GM21786 (cell line): ENCODE measurements at regions not wholly inside any gene's neighbourhood (a gene's known extent, or its start where the extent isn't known, plus 50 kb on each side); places are given as distances from the start of the nearest gene placed in this dataset.
"Not testable (repeated sequence)": the region's sequence is repeated elsewhere in the genome, so short reads cannot be mapped to it uniquely, and the experiment has no call there.

Experiments
- ATAC-seq: cut with Tn5 transposase; IDR thresholded peaks from one replicate; pipeline ENCODE4 v1.9.1; 2021; ENCODE audit not compliant: unreplicated experiment

DNA sequence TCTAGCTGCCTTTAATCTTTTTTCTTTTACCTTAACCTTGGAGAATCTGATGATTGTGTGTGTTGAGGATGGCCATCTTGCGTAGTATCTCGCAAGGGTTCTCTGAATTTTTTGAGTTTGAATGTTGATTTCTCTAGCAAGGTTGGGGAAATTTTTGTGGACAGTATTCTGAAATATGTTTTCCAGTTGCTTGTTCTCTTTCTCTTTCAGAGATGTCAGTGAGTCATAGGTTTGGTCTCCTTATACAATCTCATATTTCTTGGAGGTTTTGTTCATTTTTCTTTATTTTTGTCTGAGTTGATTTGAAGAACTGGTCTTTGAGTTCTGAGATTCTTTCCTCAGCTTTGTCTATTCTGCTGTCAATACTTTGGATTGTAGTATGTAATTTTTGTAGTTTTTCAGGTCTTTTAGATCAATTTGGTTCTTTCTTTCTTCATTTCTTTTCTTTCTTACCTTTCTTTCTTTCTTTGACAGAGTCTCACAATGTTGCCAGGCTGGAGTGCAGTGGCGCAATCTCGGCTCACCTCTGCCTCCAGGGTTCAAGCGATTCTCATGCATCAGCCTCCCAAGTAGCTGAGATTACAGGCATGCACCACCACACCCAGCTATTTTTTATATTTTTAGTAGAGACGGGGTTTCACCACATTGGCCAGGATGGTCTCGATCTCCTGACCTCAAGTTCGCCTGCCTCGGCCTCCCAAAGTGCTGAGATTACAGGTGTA lies 366.4 kb upstream of the RASGRP1 start:
- no peak for ATAC-seq

DNA sequence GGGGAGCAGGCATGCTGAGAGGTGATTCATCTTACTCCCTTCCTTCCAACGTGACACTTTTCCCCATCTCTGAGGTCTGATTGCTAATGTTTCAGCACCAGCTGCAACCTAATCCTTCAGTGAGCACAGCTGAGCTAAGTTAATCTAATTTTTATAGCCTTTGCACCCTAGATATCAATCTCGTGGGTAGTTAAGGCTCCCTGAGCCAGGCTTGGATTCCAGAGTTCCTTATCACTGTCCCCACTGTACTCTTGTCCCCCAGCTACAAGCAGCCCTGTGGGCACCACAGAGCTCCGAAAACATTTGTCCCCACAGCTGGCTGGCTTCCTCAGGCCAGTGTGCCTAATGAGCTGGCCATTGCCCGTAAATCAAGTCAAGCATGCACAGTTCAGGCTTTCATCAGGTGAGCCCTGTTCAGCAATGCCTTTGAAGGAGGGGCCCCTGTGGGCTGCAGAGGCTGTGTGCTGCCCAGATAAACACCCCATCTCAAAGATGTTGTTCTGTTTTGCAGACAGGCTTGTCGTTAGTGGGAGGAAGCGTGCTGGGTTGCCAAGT lies 376.9 kb upstream of the RASGRP1 start:
- ATAC-seq, result no peak

DNA sequence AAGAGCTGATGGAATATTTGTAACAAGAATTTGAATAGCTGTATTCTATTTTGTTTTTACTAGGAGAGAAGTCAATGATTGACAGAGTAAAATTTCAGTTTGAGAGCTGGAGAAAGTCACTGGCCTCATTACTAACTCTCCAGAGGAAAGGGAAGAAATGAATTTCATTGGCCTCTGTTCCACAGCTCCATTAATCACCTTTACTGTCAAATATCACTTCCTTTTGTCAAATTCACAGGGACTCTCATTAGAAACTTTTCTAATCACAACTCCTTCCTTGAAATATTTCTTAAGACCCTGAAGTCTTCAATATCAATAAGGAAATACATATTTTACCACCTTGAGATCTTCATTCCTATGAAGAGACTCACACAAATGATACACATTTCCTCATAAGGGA lies 379.9 kb upstream of the RASGRP1 start:
- no peak for ATAC-seq

DNA sequence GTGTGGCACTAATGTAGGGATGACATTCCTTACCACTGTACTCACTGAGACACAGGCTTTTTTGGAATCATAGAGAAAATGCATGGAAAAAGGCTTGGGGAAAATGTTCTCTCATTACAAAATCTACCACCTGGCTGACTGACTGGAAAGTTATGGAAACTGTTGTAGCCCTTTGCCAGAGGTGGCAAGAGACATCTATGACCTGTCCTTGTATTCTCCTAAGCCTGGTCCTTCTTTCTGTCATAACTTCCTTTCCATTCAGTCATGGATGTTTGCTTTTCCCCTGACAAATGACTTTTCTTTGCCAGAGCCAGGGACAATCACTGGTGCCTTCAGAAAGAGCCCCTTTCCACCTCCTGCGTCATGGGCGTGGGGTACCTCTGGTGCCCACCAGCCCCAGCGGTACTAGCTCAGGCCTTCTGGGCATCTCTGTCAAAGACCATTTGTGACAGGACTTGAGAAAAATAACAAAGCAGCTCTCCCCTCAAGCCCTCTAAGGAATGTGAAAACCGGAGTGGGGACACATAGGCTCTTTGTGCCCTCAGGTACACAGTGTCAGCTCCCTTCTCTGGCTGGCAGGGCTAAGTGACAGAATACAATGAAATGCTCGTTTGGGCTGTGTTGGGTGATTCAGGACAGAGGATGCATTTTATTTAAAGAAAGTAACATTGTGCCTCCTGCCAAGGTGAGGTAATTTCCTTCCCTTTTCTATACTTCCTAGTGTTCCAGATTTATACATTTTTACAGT lies 381.1 kb upstream of the RASGRP1 start:
- no peak for ATAC-seq

DNA sequence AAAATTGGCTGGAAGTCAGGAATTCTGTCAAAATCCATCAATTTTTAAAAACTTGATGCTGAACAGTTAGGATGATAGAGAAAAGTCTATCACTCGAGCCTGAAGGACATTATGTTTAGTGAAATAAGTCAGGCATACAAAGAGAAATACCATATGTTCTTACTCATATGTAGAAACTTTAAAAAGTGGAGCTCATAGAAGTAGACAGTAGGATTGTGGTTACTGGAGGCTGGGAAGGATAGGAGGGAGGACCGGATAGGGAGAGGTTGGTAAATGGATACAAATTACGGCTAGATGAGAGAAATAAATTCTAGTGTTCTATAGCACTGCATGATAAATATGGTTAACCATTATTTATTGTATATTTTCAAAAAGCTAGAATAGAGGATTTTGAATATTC lies 389.5 kb upstream of the RASGRP1 start:
- no peak for ATAC-seq

DNA sequence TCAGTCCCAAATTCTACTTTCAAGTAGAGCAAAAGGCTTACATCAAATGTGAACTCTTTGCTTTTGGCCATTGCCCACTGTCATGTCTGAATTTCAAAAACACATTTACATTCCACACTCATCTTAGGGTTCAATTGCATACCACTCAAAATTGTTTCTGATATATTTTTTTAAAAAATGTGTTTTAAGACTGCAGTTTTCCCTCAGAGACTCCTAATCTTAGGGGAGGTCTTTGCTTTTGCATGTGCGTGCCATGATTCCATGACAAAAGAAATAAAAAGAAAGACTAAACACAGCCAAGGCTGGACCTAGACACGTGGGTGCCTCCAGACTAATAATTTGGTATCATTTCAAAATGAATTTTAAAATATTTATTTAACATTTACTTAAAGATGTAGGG lies 396.8 kb upstream of the RASGRP1 start:
- no peak for ATAC-seq

DNA sequence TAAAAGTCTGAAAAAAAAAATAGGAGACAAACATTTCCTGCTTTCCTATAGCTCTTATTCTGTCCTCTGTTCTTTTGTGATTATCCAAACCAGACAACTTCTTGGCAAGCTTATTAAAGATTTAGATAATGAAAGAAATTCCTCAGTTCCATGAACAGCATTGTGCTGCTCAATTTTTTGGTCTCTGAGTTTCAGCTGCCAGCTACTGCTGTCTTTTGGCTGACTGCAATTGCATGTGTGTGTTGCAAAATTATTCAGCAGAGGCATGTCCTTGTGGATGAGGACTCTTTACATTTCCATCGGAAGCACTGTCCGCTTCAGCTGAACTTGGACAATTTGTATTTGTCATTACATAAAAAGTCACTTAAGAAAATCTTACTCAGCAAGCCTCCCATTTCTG lies 397.3 kb upstream of the RASGRP1 start:
- no peak for ATAC-seq

DNA sequence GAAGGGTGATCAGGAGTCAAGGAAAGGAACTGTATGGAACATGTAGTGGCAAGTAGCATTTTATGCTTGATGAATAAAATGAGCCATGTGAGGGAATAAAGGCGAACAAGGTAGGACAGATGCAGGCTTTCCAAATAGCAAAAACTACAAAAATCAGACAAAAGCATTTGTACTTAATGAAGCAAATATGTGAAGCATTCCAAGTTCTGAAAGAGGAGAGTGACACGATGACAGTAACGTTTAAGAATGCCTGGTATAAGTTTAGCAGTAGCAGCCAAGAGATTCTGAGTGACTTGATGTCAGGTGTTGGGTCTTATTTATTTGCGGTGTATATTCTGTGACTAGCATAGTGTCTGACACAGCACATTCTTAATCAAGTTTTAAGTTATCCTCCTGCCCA lies 408.2 kb upstream of the RASGRP1 start:
- no peak for ATAC-seq

DNA sequence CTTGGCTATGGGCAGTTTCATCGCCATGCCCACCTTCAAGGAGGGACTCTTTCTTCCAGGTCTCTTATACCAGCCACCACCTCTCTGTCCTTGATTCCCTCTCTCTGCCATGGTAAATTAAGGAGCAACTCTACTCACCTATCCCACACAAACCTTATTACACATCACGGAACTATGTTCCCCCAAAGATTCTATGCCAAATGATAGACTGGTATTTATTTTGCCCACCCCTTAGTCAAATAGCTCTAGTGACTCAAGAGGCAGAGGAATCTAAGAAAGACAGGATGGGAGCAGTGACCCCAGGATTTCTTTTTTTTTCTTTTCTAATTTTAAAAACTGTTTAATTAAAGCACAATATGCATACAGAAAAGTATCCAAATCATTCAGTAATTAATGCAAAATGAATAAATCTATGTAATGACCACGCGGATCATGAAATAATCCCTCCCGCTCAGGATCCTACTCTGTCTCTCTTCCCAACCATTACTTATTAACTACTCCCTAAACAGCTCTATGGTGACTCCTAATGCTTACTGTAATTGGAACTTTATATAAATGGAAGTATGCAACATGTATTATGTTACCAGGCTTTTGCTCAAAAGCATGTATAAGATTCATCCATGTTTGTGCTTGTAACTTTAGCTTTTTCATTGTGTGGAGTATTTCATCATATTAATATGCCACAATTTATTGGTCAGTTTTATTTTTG lies 410.8 kb upstream of the RASGRP1 start:
- no peak for ATAC-seq

DNA sequence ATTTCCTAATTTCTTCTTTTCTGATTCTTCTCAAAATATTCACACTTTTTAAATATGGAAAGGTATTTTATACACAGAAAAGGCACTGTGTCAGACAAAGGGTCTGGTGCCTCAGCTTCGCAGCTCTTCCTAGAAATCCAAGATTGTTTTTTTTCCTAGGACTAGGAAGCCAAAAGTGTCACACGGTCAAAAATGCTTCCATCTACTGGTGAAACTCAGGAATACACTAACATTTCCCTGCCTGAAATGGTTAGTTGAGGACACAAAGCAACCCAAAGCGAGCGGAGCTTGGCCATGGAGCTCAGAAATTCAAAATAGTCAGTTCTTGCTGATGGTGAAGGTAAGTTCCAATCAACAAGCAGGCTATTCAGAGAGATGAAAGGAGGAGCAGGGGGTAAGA lies 426.5 kb upstream of the RASGRP1 start:
- ATAC-seq, result no peak

DNA sequence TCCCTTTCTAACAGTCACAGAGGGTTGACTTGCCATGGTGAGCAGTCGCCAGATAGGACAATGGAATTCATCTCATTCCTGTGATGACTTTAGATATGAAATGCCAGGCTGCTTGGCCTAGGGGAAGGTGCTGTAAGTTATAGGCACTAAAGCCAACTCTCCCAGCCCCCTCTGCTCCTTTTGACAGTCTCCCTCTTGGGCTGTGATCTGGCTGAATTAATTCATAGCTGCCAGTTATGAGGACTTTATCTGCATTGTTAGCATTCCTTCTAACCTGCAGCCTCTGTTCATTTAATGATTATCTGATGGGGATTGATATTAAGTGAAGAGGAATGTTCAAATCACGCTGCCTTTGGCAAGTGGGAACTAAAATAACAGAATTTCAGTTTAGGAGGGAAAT lies 427.1 kb upstream of the RASGRP1 start:
- ATAC-seq, result no peak

DNA sequence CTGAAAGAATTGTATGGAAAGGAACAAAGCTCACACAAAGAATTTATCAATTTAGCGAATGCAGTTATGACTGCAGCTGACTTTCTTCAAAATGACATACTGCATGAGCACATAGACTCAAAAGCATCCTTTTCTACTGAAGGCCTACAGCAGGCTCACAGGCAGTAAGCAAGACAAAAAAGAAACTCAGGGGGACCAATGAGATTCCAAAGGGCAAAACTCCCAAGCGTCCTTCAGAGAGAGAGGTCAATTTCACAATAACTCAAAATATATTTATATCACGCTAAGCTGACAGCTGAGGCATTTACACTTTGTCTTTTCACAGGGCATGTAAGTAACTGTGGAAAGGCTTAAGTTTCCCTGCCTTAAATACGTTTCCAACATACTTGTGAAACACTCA lies 427.9 kb upstream of the RASGRP1 start:
- ATAC-seq, result no peak

DNA sequence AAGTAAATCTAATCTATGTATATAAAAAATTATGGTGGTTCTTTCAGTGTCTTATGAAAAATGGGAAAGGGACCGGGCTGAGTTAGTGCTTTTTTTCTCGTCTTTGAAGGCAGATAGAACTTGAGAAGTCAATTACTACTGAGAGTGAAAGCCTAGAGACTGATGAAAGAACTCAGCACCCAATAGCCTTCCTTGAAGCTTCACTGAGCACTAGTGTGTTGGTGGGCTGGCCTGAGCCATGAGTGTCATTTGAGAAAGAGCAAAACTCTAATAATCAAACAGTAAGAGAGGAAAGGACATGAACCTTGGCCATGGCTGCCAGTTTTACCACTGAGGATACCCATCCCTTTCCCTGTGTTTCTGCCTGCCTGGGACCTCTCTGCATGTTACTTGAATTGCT lies 428.3 kb upstream of the RASGRP1 start:
- ATAC-seq, result no peak

DNA sequence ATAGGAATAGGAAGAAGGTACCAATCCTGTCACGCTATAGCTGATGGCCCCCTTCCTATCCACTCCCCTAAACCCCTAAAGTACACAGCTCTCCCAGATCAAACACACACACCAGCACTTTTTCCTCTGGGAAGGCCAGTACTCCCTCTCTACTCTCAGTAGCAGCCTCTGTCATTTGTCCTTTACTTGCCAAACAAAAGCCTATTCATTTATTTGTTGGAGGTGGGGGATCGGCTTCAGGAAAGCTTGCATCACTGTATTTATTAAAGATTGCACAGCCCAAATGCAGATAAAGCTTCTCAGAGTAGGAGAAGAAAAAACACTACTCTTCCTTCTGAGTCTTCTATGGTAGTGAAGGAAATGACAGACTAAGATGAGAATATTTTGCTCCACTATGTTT lies 429.7 kb upstream of the RASGRP1 start:
- ATAC-seq, result no peak

DNA sequence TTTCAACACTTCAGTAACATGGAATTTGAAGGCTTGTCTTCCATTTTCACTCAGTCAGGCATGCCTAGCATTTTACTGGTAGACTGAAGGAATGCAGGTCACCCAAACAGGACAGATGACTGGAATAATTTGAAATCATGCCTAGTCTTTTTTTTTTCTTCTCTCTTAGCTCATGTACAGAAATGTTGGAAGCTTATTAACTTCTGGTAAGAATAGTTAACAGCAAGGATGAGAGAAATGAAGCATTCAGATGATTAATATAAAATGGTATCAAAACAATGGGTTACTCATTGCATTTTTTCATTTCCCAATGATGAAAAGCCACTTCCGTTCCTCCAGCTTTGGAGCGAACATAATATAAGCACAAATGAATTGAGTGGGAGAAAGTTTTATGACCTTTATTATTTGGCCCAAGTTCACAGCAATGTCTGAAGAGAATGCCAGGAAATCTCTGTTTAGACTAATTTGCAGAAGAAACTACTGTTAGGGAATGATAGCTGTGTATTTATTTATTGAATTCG lies 431.6 kb upstream of the RASGRP1 start:
- no peak for ATAC-seq

DNA sequence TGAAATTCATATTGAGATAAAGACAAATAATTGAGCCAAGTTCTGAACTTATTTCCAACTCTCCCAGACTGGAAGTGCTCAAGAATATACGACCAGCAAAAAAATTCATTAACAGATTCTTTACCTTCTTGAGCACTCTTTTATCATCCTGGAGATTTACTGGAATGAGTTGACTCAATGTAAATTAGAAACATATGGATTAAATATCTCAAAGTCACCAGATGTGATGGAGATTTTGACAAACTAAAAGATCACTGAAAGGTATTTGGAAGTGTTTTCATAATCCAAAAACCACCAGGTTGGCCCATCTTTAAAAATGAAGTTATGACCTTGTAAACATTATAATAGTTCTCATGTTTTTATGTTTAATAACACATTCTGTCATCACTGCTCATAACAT lies 433.2 kb upstream of the RASGRP1 start:
- ATAC-seq, result no peak

DNA sequence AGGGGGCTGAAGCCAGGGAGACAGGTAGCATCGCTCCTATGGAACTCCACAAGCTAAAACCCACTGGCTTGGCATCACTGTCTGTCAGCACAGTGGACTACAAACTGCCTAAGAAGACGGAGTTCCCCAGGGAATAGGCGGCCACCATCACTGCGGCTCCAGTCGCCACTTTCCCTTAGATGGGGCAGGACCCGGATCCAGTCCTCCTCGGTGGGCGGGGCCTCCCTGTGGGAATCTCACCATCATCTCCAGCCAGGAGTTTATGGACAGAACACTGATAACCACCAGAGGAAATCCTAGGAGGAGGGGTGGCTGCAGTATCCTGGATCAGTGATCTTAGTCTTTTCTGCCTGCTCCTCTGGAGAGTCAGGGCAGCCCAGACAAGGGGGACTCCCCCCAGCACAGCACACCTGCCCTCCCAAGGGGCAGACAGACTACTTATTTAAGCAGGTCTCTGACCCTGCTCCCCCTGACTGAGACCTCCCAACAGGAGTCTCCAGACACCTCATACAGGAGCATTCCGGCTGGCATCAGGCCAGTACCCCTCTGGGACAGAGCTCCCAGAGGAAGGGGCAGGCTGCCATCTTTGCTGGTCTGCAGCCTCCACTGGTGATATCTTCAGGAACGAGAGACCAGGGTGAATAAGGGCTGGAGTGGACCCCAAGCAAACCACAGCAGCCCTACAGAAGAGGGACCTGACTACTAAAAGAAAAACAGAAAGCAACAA lies 435.6 kb upstream of the RASGRP1 start:
- no peak for ATAC-seq

DNA sequence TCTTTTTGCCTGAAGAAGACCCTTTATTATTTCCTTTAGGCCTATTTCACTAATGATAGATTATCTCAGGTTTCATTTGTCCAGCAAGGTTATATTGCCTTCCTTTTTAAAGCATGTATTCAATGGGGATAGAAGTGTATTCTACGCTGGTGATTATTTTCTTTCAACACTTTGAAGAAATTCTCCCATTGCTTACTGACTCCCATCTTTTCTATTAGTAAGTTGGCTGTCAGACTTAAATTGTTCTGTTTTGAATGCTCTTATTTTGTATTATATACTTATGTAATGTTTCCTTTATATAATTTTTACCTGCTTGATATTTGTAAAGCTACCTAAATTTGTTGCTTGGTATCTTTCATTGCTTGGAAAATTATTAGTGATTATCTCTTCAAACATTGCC lies 445.1 kb upstream of the RASGRP1 start:
- ATAC-seq, result no peak

DNA sequence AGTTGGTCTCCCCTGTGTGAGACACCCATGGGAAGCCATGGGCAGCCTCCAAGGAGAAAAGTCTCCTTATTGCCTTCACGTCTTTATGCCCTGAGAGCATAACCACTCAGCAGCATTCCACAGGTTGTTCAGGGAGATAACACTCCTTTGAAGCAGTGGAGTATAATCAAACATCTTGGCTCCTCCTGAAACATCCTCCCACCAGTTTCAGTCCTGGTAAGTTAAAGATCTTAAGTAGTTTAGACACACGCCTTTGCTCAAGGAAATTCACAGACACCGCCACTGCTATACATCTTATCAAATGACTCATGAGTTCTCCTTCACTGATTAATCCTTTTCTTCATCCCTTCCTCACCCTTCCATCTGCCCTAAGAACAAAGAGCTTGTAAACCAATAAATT lies 446.5 kb upstream of the RASGRP1 start:
- not testable (repeated sequence) for ATAC-seq

DNA sequence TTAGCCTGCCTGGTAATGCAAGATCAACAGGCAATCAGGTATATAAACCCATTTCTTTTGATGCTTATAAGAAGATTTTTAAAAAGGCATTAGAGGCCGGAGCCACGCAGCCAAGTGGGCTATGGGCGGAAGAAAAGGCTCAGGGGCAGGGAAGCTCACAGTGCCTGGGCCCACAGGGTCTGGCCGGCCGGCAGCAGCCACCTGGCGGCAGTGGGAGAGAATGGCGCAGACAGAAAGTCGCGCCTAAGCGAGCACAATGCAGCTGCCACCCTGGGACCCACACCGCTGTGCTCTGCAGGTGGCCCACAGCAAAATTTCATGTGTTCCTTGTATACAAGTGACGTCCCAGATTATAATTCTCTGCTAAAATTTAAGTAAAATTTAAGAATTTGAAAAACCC lies 448.6 kb upstream of the RASGRP1 start:
- ATAC-seq, result no peak

DNA sequence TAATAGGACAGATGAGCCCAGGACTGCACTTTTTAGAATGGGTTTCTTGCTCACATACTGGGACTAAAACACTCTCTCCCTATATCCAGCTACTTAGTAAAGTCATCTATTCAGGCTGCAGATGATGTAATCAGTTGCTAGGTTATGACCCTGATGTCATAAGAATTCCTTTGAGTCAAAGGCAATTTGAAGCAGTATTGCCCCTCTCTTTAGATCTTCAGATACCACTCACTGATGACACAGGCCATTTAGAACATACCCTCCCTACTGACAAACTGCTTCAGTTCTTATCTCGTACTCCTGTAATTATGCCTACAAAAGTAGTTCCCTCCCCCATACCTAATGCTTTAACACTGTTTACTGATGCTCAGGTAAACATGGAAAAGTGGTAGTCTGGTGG lies 450.1 kb upstream of the RASGRP1 start:
- no peak for ATAC-seq
